Ascending aorta (tissue), 2 donors: ENCODE measurements at regions not wholly inside any gene's neighbourhood (a gene's known extent, or its start where the extent isn't known, plus 50 kb on each side); places are given as distances from the start of the nearest gene placed in this dataset.

Experiments
- DNase-seq, 2 donors: peaks; one replicate each; pipeline ENCODE4 v3.0.0-alpha.2; 2019; ENCODE audit warnings: low spot score in 2 of 2
- H3K27ac ChIP-seq, 2 donors: fragments of 200-600 bp; sonication (generic); one replicate each; pipeline ENCODE4 v1.5.1; 2016 to 2017; ENCODE audit warnings: mild to moderate bottlenecking in 1 of 2
- H3K27me3 ChIP-seq: fragments of 200-600 bp; sonication (generic); one replicate; pipeline ENCODE4 v1.5.1; 2017
- H3K36me3 ChIP-seq, 2 donors: fragments of 200-600 bp; sonication (generic); one replicate each; pipeline ENCODE4 v1.5.1; 2016
- H3K4me1 ChIP-seq, 2 donors: fragments of 200-600 bp; sonication (generic); one replicate each; pipeline ENCODE4 v1.5.1; 2016 to 2017; ENCODE audit warnings: mild to moderate bottlenecking in 1 of 2
- H3K4me3 ChIP-seq, 2 donors: fragments of 200-600 bp; sonication (generic); one replicate each; pipeline ENCODE4 v1.5.1; 2016 to 2017; ENCODE audit warnings: mild to moderate bottlenecking in 1 of 2
- H3K9me3 ChIP-seq, 2 donors: fragments of 200-600 bp; sonication (generic); one replicate each; pipeline ENCODE4 v1.5.1; 2016
- CTCF ChIP-seq, 3 experiments: fragments of 200-600 bp in 2 of 3; fragments of 450-650 bp in 1 of 3; sonication (generic) in 2 of 3; IDR thresholded peaks; one replicate each; pipeline ENCODE4 v1.5.1; 2016 to 2019; ENCODE audit warnings: antibody characterized with exemption in 3 of 3, mild to moderate bottlenecking in 1 of 3, moderate library complexity in 1 of 3
- intact Hi-C: fragments of 100-400 bp; cut with DNase I; formaldehyde crosslinking; loops from one replicate; pipeline ENCODE4 v1.15.1; 2023

DNA sequence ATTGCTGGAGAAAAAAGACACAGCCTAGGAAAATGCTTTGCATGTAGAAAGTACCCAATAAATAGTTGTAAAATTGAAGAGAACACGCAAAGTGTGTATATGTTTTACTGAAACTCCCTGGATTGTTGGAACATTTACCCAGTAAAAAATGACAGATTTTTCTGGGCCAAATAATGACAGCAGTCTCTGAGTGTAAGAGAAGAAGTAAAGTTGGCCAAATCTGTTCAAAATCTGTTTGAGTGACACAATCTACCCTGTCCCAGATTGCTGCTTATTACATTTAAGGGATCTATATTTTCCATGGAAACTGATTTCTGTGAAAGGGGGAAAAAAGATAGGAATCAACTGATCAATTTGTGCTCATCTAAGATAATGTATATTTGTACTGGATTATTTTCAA is 267.9 kb downstream of the TUSC7 start:
- no peak overlapping the region for H3K4me3 ChIP-seq
- no peaks in the 10 kb centered on the region for H3K27me3 ChIP-seq
- H3K9me3 ChIP-seq: no peaks in the 10 kb centered on the region
- no peak for DNase-seq
- intact Hi-C loops: no loop called here
- no peak for TF ChIP-seq CTCF (IDR thresholded peaks at IDR 0.05)
- H3K27ac ChIP-seq: no peak overlapping the region
- H3K4me1 ChIP-seq: no peaks in the 10 kb centered on the region
- no peaks in the 10 kb centered on the region for H3K36me3 ChIP-seq

- Histone ChIP-seq H3K36me3 (no peaks in the 10 kb centered on the region), H3K4me3 (no peak overlapping the region), H3K9me3 (no peaks in the 10 kb centered on the region), H3K4me1 (no peaks in the 10 kb centered on the region), H3K27ac (no peak overlapping the region), H3K27me3 (no peaks in the 10 kb centered on the region)
- no peak for TF ChIP-seq CTCF (IDR thresholded peaks at IDR 0.05)
- DNase-seq: no peak
- intact Hi-C loops: no loop called here
Measured at GRCh38 chr3:116980099-116980498, 270.5 kb downstream of the TUSC7 start.

DNA sequence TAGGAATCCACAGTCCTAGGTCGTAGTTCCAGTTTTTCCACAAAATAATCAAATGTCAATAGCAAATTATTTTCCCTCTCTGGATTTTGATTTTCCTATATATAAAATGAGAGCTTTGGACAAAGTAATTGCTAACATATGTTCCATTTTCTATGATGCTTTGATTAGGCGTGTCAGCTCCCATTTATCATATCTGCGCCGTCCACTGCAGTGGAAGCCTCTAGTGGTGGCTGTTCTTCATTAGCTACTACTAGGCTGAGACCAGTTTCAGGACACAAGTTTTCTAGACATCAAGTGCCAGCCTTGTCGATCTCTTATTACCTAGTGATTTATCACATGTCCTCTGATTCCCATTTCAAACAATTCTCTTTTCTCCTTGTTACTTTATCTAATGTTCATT is 271.5 kb downstream of the TUSC7 start:
- TF ChIP-seq CTCF (IDR thresholded peaks at IDR 0.05): no peak
- intact Hi-C loops: no loop called here

GRCh38 chr3:116984301-116984700 is 274.7 kb downstream of the TUSC7 start:
- H3K9me3 ChIP-seq: no peaks in the 10 kb centered on the region
- no peak overlapping the region for H3K4me3 ChIP-seq
- no peak for TF ChIP-seq CTCF (IDR thresholded peaks at IDR 0.05)
- H3K27ac ChIP-seq: no peak overlapping the region
- intact Hi-C loops: no loop called here
- no peak for DNase-seq
- H3K4me1 ChIP-seq: no peaks in the 10 kb centered on the region
- no peaks in the 10 kb centered on the region for H3K36me3 ChIP-seq
- H3K27me3 ChIP-seq: no peaks in the 10 kb centered on the region

More for the DNA sequence above, 271.5 kb downstream of the TUSC7 start:
- H3K27ac ChIP-seq: no peak overlapping the region
- H3K36me3 ChIP-seq: no peaks in the 10 kb centered on the region
- no peak overlapping the region for H3K4me3 ChIP-seq
- no peaks in the 10 kb centered on the region for H3K27me3 ChIP-seq
- H3K4me1 ChIP-seq: no peaks in the 10 kb centered on the region
- DNase-seq: no peak
- H3K9me3 ChIP-seq: no peaks in the 10 kb centered on the region

GRCh38 chr3:116994351-116994879 is 284.8 kb downstream of the TUSC7 start:
- no peaks in the 10 kb centered on the region for H3K36me3 ChIP-seq

More at GRCh38 chr3:116994351-116994879, 284.8 kb downstream of the TUSC7 start:
- no peak for DNase-seq
- Histone ChIP-seq H3K4me1 (peaks cover 0 to 16% of the 10 kb centered on the region in 2 donors), H3K27me3 (no peaks in the 10 kb centered on the region), H3K9me3 (no peaks in the 10 kb centered on the region), H3K27ac (peak overlapping the region; percentile 6 to 36), H3K4me3 (no peak overlapping the region)
- no peak for TF ChIP-seq CTCF (IDR thresholded peaks at IDR 0.05)
- intact Hi-C loops: no loop called here
